ENCODE measurements at regions not wholly inside any gene's neighbourhood (a gene's known extent, or its start where the extent isn't known, plus 50 kb on each side); places are given as distances from the start of the nearest gene placed in this dataset.
"Not testable (repeated sequence)": the region's sequence is repeated elsewhere in the genome, so short reads cannot be mapped to it uniquely, and the experiment has no call there.

DNA sequence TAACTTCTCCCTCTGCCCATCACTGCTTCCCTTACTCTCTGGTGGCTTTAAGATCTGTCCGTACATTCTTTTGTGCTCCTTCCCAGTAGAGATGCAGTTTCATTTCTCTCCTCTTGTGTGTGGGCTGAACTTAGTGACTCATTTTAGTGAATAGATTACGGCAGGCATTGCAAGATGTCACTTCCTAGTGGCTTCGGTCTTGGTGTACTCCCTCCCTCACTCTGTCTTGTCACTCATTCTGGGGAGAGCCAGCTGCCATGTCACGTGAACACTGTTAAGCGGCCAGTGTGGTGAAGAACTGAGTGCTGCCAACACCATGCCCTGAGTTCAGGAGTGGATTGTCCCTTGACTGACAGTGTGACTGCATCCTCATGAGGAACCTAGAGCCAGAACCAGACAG, 115.9 kb downstream of the OTOR start:
- no peak for DNase-seq (ENCODE audit: low read depth)

DNA sequence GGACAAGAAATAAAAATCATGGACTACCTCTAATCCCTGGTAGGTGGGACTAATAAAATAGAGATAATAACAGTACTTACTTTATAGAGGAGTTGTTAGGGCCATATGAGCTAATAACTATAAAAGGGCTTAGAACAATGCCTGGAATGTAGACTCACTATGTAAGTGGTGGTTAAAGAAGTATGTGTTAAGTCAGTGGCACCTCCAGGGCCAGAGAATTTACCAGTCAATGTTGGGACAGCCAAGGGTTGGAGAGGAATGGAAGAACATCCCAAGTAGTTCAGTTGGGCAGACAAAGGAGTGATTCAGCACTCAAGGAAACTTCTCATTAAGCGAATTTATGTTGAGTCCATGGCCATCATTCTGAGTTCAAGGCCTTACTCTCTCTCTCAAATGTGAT, 116.8 kb downstream of the OTOR start:
- no peak for DNase-seq (ENCODE audit: low read depth)

DNA sequence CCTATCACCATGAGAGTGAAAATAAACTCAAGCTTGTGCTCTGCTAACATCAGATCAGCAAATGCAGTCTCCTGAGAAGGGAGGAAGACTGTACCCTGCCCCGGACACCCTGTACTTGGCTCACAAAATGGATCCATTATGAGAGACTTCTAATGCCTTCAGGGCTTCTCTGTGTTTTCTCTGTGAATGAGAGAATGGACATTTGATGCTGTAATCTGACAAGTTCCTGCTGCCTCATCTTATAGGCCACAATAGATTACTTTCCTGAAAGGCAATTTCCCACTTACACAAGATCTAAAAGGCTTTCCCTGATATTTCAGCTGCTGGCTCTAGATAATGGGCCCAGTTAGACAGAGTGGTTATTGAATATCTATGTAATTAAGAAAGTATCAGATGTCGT, 117.2 kb downstream of the OTOR start:
- DNase-seq (ENCODE audit: low read depth), result no peak

DNA sequence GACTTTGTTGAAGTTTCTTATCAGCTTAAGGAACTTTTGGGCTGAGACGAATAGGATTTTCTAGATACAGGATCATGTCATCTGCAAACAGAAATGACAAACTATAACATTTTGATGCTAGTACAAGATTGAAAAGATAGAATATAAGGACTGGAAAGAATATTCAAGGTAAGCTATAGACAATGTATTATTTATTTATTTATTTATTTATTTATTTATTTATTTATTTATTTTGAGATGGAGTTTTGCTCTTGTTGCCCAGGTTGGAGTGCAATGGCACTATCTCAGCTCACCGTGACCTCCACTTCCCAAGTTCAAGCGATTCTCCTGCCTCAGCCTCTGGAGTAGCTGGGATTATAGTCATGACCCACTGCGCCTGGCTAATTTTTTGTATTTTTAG, 125.0 kb downstream of the OTOR start:
- not testable (repeated sequence) for DNase-seq (ENCODE audit: low read depth)

DNA sequence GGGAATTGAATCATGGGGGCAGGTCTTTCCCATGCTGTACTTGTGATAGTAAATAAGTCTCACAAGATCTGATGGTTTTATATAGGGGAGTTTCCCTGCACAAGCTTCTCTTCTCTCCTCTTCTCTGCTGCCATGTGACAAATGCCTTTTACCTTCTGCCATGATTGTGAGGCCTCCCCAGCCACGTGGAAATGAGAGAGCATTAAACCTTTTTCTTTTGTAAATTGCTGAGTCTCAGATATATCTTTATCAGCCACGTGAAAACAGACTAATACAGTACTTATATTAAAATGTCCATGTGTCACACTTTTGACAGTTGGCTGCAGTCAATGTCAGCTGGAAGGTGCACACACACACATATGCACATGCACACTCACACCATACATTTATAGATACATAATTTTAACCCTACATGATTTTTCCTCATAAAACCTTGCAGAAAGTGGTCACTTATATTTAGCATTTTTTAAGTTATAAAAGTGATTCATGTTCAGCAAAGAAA, 128.9 kb downstream of the OTOR start:
- DNase-seq (ENCODE audit: low read depth), result no peak

DNA sequence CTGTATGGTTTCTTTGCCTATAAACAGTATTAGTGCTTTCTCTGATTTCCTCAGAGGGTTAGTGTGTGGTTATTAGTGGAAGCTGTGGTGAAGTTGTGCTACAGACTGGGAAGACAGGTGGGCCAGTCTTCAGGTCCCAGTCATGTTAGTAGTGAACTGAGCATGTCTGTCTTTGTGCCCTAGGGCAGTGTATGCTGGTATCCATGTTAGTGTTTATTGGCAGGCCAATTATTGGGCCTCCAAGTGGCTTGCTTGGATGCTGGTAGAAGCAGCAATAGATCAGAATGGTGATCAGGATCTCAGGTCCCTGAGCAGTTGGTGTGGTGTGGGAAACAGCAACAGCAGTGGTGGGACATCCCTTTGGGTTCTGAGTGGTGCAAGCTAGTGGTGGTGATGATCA, 137.6 kb downstream of the OTOR start:
- no peak for DNase-seq (ENCODE audit: low read depth)

DNA sequence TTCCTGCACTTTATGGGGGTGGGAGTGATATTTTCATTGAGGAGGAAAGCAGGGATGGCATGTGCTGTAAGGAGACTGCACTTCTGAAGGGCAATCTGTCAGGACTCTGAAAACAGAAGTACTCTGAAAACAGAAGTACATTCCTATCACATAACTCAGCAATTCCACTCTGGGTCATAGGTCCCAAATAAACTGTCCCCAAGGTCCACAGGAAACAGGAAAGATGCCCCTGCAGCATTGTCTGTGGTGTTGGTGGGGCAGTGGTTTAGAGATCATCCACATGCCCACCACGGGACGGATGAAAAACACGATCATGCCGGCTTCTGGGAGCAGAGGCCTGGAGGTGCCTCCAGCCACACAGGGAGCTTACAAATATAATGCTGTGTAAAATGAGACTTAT, 150.3 kb downstream of the OTOR start:
- no peak for DNase-seq (ENCODE audit: low read depth)

DNA sequence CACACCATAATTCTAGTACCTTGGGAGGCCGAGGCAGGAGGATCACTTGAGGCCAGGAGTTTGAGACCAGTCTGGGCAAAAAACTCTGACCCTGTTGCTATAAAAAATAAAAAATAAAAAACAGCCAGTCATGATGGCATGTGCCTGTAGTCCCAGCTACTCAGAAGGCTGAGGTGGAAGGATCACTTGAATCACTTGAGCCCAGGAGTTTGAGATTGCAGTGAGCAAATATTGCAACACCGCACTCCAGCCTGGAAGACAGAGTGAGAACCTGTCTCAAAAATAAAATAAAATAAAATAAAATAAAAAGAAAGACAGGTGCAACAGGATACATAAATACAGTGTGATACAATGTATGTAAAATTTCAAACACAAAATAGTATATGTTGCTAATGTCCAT, 154.5 kb downstream of the OTOR start:
- no peak for DNase-seq (ENCODE audit: low read depth)

DNA sequence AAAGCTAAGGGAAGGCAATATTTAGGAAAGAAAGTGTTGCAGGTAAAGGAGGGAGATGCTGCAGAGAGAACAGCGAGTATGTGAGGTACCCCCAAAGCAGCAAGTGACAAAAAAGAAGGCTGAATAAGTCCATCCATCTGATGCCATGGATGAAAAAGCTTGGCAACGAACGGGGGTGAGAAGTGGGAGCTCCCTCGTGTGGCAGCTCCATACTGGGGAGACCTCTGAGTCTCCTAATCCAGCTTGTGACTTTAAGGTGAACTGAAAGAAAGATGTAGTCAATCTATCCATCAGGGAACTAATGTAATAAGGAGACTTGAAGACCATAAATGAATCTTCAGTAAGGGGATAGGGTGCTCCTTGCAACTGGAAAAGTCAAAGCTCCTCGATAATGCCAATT, 156.6 kb downstream of the OTOR start:
- DNase-seq (ENCODE audit: low read depth), result no peak

DNA sequence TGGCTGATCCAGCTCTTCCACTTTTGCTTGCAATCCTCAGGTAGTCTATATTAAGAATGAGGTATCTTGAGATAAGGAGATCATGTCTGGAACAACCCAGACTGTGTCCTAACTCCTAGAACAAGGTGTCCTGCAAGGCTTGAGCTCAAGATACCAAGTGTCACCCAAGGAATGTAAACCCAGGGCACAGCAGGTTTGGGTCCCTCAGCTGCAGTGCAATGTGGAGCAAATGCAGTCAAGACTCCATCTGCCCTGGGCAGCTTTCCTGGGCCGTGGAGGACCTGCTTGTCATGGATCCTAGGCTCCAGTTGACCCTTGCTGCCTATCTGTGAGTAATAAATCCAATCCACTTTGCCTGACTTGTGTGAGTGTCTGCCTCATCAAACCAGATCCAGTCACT, 166.1 kb downstream of the OTOR start:
- DNase-seq (ENCODE audit: low read depth), result no peak

DNA sequence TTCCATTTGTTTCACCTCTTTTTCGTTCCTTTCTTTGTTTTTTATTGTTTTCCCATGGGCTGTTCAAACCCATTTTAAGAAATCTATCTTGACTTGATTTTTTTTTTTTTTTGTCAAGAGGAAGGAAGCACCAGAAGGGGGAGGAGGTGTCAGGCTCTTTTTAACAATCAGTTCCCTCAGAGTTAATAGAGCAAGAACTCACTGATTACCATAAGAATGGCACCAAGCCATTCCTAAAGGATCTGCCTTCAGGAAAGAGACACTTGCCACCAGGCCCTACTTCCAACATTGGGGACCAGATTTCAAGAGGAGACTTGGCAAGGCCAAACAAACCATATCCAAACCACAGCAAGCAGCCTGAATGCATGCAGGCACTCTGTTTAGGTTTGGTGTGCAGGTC, 168.0 kb downstream of the OTOR start:
- no peak for DNase-seq (ENCODE audit: low read depth)

DNA sequence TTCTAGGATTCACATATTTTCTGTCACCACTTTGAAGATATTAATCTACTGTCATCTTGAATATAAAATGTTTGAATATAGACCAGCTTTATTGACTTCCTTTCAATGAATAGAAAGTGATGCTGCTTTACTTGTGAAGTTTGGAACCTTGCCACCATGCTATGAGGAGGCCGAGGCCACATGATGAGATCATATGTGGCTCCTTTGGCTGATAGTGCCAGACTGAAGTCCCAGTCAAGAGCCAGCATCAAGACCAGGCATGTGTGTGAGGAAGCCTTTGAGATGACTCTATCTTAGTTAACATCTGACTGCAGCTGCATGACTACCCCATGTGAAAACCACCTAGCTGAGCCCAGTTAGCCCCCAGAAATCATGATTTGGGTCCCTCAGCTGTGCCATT, 169.5 kb downstream of the OTOR start:
- no peak for DNase-seq (ENCODE audit: low read depth)

DNA sequence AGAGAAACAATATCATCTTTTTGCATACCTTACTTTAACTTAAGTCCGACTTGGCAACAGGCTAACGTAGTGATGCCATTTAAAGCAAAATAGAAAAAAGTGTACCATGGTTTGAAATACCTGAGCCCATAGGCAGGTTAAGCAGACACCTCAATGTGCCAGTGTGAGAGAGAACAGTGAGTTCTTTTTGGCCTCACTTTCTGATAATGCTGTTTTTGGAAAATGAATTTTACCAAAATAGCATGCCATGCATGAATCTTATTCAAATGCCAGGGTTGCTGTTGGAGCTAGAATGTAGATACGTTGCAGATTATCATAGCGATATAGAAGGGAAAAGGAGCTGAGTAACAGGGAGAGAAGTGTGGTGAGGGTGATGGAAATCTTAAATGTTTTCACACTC, 170.2 kb downstream of the OTOR start:
- no peak for DNase-seq (ENCODE audit: low read depth)

DNA sequence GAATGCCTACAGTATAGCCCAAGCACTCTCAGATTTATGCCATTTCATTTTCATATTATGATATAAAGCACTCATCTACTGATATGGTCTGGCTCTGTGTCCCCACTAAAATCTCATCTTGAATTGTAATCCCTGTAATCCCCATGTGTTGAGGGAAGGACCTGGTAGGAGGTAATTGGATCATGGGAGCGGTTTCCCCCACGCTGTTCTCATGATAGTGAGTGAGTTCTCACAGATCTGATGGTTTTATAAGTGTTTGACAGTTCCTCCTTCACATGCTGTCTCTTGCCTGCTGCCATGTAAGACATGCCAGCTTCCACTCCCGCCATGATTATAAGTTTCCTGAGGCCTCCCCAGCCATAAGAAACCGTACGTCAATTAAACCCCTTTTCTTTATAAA, 171.7 kb downstream of the OTOR start:
- no peak for DNase-seq (ENCODE audit: low read depth)

DNA sequence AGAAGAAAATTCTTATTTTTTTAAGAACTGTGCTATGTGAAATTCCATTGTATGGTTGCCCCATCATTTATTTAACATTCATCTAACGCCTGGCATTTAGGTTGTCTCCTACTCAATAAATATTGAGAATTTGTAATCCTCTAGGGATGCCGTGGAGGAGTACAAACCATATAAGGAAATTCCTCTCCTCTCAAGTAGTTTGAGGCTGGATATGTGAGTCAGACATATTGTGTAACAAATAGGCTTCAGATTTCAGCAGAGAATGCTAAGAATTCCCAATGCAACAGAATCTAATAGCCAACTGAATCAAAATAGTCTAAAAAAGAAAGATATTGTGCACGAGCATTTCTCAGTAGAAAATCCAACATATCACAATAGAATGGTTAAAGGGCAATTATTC, 174.7 kb downstream of the OTOR start:
- DNase-seq (ENCODE audit: low read depth), result peak; percentile 46

DNA sequence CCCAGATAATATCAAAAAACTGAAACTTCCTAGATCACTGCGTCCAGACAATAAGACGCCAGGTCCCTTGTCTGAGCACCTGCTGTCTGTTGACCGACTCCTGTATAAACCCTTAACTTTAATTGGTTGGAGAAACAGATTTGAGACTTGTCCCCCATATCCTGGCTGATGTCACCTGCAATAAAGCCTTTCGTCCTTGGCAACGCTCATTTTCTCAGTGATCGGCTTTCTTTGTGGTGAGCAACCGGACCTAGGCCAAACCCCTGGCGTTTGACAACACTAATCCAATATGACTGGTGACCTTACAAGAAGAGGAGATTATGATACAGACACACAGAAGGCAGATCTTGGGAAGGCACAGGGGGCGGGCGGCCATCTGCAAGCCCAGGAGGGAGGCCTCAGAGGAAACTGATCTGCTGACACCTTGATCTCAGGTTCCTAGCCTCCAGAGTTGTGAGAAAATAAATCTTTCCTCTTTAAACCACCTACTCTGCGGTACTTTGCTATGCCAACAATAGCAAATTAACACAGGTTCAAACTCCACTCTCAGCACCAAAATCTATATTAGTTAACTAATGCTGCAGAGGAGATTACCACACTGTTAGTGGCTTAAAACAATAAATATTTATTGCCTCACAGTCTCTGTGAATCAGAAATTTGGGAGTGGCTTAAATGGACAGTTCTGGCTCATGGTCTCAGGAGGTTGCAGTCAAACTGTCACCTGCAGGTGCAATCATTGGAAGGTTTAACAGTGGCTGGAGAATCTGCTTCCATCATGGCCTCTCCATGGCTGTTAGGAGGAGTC, 178.7 kb downstream of the OTOR start:
- DNase-seq (ENCODE audit: low read depth), result no peak

DNA sequence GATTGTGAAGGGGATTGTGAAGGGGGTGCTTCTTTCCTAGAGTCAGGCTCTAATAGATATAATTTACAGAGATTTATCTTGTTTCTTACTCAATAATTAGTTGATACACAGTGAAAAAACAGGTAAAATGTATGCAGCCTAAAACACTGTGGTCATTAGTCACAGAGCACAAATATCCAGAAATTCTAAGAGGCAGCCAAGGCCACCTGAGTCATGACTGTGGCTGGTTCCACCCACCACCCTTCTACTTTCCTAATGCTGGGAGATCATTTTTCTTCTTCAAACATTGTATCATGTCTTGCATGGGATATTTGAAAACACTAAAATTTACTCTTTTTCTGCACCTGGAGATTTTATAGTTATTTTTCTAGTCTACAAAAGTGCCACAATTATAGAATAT, 181.6 kb downstream of the OTOR start:
- peak; percentile 1 for DNase-seq (ENCODE audit: low read depth)

DNA sequence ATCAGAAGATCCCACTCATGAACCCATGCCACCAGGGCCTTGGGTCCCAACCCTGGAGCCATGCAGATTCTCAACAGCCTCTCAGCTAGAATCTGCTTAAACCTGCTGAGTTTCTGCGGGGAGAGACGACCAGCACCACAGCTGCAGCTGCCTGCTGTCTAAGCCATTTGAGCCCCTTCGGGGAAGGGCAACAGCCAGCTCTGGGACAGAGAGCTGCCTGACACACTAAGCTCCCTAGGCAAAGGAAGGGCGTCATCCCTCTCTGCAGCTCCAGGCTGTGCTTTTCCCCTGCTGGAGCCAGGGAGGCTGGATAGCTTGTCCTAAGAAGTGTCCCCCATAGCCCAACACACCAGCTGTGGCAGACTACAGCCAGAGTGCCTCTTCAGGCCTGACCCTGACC, 182.5 kb downstream of the OTOR start:
- no peak for DNase-seq (ENCODE audit: low read depth)

DNA sequence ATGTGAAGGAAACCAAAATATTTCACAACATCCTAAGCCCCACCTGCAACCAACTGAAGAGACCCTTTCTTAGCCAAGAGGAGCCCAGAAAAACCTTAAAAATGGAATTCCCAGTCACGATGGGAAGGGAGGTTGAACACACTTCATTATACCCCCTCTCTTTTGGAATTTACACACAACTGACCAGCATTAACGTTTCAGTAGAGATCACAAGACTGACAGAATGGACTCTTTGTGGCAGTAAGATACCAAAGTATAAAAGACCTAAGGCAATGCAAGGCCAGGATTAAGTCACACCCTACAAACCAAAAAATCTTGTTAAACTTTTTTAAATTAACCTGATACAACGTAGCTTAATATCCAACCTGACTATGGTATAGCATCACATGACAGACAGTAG, 190.9 kb downstream of the OTOR start:
- no peak for DNase-seq (ENCODE audit: low read depth)

DNA sequence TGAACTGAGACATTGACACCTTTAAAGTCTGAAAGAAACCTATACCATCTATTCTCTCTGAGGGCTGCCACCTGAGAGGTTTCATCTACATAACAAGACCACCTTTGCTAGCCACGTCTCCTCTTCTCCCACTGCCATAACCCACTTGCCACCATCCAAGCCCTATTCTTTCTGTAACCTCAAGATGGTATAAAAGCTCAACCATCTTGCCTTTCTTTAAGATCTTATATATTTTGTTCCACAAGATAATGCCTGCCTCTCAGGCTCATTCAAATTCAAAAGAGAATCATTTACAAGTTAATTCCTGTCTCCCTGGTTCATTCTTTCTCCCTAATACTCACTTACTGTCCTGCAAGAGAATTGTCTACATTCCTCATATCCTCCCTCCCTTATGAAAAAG, 192.5 kb downstream of the OTOR start:
- no peak for DNase-seq (ENCODE audit: low read depth)

DNA sequence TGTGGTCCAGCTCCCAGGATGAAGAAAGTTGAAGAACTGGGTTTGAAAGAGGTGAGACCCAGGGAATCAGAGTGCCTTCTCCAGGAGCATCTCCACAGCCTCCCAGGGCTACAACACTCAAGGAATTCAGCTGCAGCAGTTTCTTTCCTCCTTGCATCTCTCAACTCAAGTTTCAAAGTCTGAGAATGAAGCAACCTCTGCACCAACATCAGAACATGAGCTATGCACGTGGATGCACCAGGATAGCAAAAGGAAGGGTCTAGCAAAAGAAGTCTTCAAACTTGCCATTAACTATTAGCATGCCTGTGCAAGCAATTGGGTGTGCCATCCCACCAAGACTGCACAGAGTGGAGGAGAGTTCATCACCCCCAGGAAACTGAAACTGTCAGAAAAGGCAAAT, 193.9 kb downstream of the OTOR start:
- no peak for DNase-seq (ENCODE audit: low read depth)

DNA sequence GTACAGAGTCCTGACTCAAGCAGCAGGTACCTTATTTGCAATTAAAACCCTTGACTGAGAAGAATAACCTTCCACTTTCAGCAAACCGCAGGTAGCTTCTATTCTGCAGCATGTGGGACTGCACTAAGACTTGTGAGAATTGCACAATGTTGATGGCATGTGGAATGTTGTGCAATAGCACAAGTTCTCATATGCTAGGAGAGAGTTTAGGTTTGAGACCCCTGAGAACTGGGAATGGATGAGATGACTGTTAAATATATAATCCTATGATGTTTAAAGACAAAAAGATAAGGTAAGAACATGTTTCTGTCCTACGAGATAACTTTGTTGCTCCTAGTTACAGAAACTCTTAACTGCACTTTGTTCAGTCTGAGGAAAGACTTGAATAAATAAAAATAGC, 194.6 kb downstream of the OTOR start:
- DNase-seq (ENCODE audit: low read depth), result no peak

DNA sequence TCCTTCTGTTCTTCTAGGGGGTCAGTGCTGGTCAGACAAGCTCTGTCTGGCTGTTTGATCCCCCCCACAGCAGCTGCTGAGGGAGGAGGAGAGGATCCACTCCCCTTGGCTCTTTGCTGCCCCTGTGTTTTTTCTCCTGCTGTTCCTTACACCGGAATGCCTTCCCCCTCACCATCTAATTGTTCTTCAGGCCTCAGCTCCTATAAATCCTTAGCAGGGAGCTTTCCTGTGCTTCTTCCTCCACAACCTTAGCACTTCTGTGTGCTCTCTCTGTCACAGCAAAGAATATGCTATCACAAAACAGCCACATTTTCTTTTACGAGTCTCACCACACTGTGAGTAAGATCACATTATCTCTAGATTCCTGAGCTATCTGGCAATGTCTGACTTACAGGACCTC, 196.6 kb downstream of the OTOR start:
- DNase-seq (ENCODE audit: low read depth), result no peak

DNA sequence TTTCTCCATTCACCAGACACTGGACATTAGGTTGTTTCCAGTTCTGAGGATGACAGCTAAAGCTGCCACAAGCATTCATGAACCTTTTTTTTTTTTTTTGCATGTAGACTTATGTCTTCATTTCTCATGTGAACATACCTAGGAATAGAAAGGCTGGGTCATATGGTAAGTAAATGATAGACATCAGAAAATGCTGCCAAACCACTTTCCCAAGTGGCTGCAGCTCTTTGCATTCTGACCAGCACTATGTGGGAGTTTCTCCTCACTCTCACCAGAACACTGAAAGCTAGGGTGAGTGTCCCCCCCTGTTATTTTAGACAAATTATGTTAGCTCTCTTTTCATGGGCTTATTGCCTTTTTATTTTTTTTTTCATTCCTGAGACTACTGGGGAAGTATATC, 197.5 kb downstream of the OTOR start:
- no peak for DNase-seq (ENCODE audit: low read depth)
